Liver (tissue), 8 donors: ENCODE measurements at regions not wholly inside any gene's neighbourhood (a gene's known extent, or its start where the extent isn't known, plus 50 kb on each side); places are given as distances from the start of the nearest gene placed in this dataset.

ENCODE experiments used
- DNase-seq: peaks from one replicate; pipeline ENCODE4 v3.0.0-alpha.2; 2017; ENCODE audit warnings: low spot score
- H3K27ac ChIP-seq, 2 donors: one replicate each; pipeline ENCODE4 v1.7.0; 2013; ENCODE audit warnings: inconsistent platforms in 2 of 2, low read length in 2 of 2, control low read depth in 1 of 2, low read depth in 1 of 2, mild to moderate bottlenecking in 1 of 2
- H3K27me3 ChIP-seq, 4 donors: one replicate each; pipeline versions ENCODE4 v1.6.1 to v1.7.0; 2013; ENCODE audit warnings: low read length in 3 of 4, inconsistent platforms in 1 of 4, mild to moderate bottlenecking in 1 of 4, moderate library complexity in 1 of 4; ENCODE audit not compliant: control insufficient read depth in 4 of 4, insufficient read depth in 4 of 4
- H3K36me3 ChIP-seq, 4 donors: one replicate each; pipeline versions ENCODE4 v1.6.1 to v1.7.0; 2013; ENCODE audit warnings: low read length in 3 of 4, mild to moderate bottlenecking in 3 of 4, low read depth in 1 of 4, moderate library complexity in 1 of 4; ENCODE audit not compliant: control insufficient read depth in 4 of 4, insufficient read depth in 3 of 4
- H3K4me1 ChIP-seq, 4 donors: one replicate each; pipeline versions ENCODE4 v1.6.1 to v1.7.0; 2013; ENCODE audit warnings: low read length in 3 of 4, mild to moderate bottlenecking in 3 of 4, moderate library complexity in 1 of 4; ENCODE audit not compliant: control insufficient read depth in 4 of 4, insufficient read depth in 4 of 4
- H3K4me3 ChIP-seq, 3 donors: one replicate each; pipeline versions ENCODE4 v1.6.1 to v1.7.0; 2013; ENCODE audit warnings: low read length in 3 of 3, control low read depth in 1 of 3, low read depth in 1 of 3, mild to moderate bottlenecking in 1 of 3
- H3K9ac ChIP-seq, 2 donors: one replicate each; pipeline ENCODE4 v1.7.0; 2013; ENCODE audit warnings: low read length in 2 of 2, mild to moderate bottlenecking in 2 of 2, moderate library complexity in 2 of 2, control low read depth in 1 of 2, low read depth in 1 of 2
- H3K9me3 ChIP-seq, 4 donors: one replicate each; pipeline versions ENCODE4 v1.6.1 to v1.7.0; 2013; ENCODE audit warnings: low read length in 3 of 4; ENCODE audit not compliant: control insufficient read depth in 4 of 4
- FOXA2 ChIP-seq: IDR thresholded peaks from 2 replicates; pipeline ENCODE4 v1.6.1; 2016; ENCODE audit warnings: antibody characterized with exemption
- GABPA ChIP-seq, 2 donors: IDR thresholded peaks in 1 of 2; conservative IDR thresholded peaks in 1 of 2; 2 replicates each; pipeline ENCODE4 v1.6.1; 2016; ENCODE audit warnings: antibody characterized with exemption in 2 of 2, mild to moderate bottlenecking in 1 of 2, moderate library complexity in 1 of 2
- HNF4A ChIP-seq, 2 donors: conservative IDR thresholded peaks; 2 replicates each; pipeline ENCODE4 v1.6.1; 2016; ENCODE audit warnings: antibody characterized with exemption in 2 of 2, mild to moderate bottlenecking in 2 of 2
- HNF4G ChIP-seq: IDR thresholded peaks from 2 replicates; pipeline ENCODE4 v1.6.1; 2016; ENCODE audit warnings: antibody characterized with exemption
- MAX ChIP-seq: IDR thresholded peaks from 2 replicates; pipeline ENCODE4 v1.6.1; 2016; ENCODE audit warnings: antibody characterized with exemption
- NR2F2 ChIP-seq: IDR thresholded peaks from 2 replicates; pipeline ENCODE4 v1.6.1; 2016; ENCODE audit warnings: antibody characterized with exemption
- RAD21 ChIP-seq, 2 donors: IDR thresholded peaks; 2 replicates each; pipeline ENCODE4 v1.6.1; 2016; ENCODE audit warnings: antibody characterized with exemption in 2 of 2, mild to moderate bottlenecking in 2 of 2
- REST ChIP-seq: IDR thresholded peaks from 2 replicates; pipeline ENCODE4 v1.6.1; 2016; ENCODE audit warnings: antibody characterized with exemption, mild to moderate bottlenecking
- RXRA ChIP-seq, 2 donors: IDR thresholded peaks; 2 replicates each; pipeline ENCODE4 v1.6.1; 2017 to 2018; ENCODE audit warnings: antibody characterized with exemption in 2 of 2, mild to moderate bottlenecking in 1 of 2
- SP1 ChIP-seq: IDR thresholded peaks from 2 replicates; pipeline ENCODE4 v1.6.1; 2018; ENCODE audit warnings: antibody characterized with exemption, mild to moderate bottlenecking
- YY1 ChIP-seq: IDR thresholded peaks from 2 replicates; pipeline ENCODE4 v1.6.1; 2016; ENCODE audit warnings: antibody characterized with exemption, mild to moderate bottlenecking
- WGBS: extraction: QIAGEN DNeasy Blood & Tissue Kit; methylation state at CpG from one replicate; pipeline ENCODE4 v1.1.7; 2013; 5-methylcytosine and 5-hydroxymethylcytosine counted together
- TF ChIP-seq, protein P1 (sequence below): IDR thresholded peaks from 2 replicates; pipeline ENCODE4 v1.6.1; 2016; ENCODE audit warnings: antibody characterized with exemption
- TF ChIP-seq, protein P2 (sequence below): fragments of 150-350 bp; IDR thresholded peaks from 2 replicates; pipeline ENCODE4 v1.5.1; 2017; ENCODE audit warnings: improper control_type of control experiment, low read depth, low read length; ENCODE audit not compliant: missing input control
- TF ChIP-seq, protein P3 (sequence below): IDR thresholded peaks from 2 replicates; pipeline ENCODE4 v1.6.1; 2016; ENCODE audit warnings: antibody characterized with exemption
- donor health status: healthy.
- donor health status: healthy.
- donor health status: healthy.
- donor health status: healthy.
- donor health status: healthy.

GRCh38 chrX:9293051-9293496, 171.8 kb upstream of the TBL1X start:
- Histone ChIP-seq H3K9me3 (no peaks in the 10 kb centered on the region), H3K27ac (no peak overlapping the region), H3K4me3 (no peak overlapping the region), H3K9ac (no peak overlapping the region), H3K36me3 (no peaks in the 10 kb centered on the region), H3K4me1 (peaks cover 0 to 2% (median 0%) of the 10 kb centered on the region in 4 donors), H3K27me3 (peaks cover 0 to 9% (median 0%) of the 10 kb centered on the region in 4 donors)
- DNase-seq: no peak
- TF ChIP-seq FOXA2 (no peak), HNF4A (conservative IDR thresholded peaks at IDR 0.05) (no peak), SP1 (no peak), HNF4G (no peak), GABPA (IDR thresholded peaks at IDR 0.05 in 1 of 2, conservative IDR thresholded peaks at IDR 0.05 in 1 of 2) (no peak), RAD21 (IDR thresholded peaks at IDR 0.05) (no peak), MAX (no peak), YY1 (no peak)
- TF ChIP-seq, protein P1, sequence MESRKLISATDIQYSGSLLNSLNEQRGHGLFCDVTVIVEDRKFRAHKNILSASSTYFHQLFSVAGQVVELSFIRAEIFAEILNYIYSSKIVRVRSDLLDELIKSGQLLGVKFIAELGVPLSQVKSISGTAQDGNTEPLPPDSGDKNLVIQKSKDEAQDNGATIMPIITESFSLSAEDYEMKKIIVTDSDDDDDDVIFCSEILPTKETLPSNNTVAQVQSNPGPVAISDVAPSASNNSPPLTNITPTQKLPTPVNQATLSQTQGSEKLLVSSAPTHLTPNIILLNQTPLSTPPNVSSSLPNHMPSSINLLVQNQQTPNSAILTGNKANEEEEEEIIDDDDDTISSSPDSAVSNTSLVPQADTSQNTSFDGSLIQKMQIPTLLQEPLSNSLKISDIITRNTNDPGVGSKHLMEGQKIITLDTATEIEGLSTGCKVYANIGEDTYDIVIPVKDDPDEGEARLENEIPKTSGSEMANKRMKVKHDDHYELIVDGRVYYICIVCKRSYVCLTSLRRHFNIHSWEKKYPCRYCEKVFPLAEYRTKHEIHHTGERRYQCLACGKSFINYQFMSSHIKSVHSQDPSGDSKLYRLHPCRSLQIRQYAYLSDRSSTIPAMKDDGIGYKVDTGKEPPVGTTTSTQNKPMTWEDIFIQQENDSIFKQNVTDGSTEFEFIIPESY: no peak
- WGBS: 39% methylated on average over 18 of the region's 18 CpGs

DNA sequence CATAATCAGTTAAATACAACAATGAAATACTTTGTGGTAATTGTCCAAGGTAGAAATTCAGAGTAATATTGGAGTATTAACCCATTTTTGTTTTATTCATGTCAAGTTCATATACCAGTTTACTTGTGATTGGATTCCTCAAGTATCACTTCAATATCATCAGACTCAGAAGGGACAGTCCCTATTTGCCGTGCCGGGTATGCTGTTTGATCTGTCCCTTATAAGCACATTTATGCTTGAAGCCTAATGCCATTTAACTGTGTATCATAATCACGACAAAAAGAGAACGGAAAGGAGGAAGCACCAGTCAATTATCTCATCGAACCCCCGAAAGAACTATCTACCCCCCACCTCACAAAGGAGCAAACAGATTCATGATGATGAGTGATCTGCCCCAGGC, 171.0 kb upstream of the TBL1X start:
- DNase-seq: no peak
- Histone ChIP-seq H3K9ac (no peak overlapping the region), H3K36me3 (no peaks in the 10 kb centered on the region), H3K27ac (no peak overlapping the region), H3K9me3 (no peaks in the 10 kb centered on the region), H3K27me3 (peaks cover 0 to 9% (median 0%) of the 10 kb centered on the region in 4 donors), H3K4me3 (no peak overlapping the region), H3K4me1 (peaks cover 0 to 2% (median 0%) of the 10 kb centered on the region in 4 donors)
- no peak for TF ChIP-seq HNF4G
- TF ChIP-seq HNF4A (conservative IDR thresholded peaks at IDR 0.05): no peak
- TF ChIP-seq, protein P2, sequence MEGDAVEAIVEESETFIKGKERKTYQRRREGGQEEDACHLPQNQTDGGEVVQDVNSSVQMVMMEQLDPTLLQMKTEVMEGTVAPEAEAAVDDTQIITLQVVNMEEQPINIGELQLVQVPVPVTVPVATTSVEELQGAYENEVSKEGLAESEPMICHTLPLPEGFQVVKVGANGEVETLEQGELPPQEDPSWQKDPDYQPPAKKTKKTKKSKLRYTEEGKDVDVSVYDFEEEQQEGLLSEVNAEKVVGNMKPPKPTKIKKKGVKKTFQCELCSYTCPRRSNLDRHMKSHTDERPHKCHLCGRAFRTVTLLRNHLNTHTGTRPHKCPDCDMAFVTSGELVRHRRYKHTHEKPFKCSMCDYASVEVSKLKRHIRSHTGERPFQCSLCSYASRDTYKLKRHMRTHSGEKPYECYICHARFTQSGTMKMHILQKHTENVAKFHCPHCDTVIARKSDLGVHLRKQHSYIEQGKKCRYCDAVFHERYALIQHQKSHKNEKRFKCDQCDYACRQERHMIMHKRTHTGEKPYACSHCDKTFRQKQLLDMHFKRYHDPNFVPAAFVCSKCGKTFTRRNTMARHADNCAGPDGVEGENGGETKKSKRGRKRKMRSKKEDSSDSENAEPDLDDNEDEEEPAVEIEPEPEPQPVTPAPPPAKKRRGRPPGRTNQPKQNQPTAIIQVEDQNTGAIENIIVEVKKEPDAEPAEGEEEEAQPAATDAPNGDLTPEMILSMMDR: no peak
- TF ChIP-seq RXRA (IDR thresholded peaks at IDR 0.05): no peak
- no peak for TF ChIP-seq SP1
- no peak for TF ChIP-seq REST
- TF ChIP-seq, protein P3, sequence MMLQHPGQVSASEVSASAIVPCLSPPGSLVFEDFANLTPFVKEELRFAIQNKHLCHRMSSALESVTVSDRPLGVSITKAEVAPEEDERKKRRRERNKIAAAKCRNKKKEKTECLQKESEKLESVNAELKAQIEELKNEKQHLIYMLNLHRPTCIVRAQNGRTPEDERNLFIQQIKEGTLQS: no peak
- no peak for TF ChIP-seq RAD21 (IDR thresholded peaks at IDR 0.05)
- TF ChIP-seq NR2F2: no peak
- 78% methylated on average over 6 of the region's 6 CpGs for WGBS
